ENCODE measurements at regions not wholly inside any gene's neighbourhood (a gene's known extent, or its start where the extent isn't known, plus 50 kb on each side); places are given as distances from the start of the nearest gene placed in this dataset.
"Not testable (repeated sequence)": the region's sequence is repeated elsewhere in the genome, so short reads cannot be mapped to it uniquely, and the experiment has no call there.

DNA sequence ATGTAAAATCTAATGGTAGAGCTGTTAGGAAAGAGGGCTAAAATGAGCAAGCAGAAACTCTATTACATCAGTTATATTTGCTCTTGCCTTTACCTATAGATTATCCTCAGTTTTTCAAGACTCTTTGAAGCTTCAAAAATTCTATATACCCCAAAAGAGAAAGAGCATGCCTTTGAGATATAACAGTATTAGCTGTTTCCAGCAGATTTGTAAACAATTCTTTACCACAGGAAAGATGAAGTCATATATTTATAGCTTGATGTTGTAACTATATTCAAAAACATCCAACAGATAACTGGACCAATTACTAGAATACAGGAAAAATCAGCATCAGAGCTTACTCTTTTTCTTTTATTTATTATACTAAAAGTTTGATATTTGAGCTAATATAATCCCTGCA, 416.2 kb upstream of the TPK1 start:
- no peak for DNase-seq

DNA sequence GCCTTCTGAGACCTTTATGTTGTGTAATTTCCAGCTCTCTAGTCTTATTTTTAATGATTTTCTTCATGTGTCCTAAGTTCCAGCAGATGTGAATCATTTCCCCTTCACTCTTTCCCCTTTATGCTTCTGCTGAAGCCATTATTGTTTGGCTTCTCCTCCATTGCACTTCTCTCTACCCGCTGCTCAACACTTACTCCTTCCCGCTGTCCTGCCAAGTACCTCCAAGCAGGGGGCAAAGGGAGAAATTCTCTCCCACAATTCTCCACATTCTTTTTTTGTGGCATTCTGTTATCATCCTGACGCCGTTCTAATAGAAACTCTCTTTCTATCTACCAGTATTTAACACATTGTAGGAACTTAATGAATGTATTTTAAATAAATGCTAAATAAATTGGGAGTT, 388.9 kb upstream of the TPK1 start:
- no peak for DNase-seq

DNA sequence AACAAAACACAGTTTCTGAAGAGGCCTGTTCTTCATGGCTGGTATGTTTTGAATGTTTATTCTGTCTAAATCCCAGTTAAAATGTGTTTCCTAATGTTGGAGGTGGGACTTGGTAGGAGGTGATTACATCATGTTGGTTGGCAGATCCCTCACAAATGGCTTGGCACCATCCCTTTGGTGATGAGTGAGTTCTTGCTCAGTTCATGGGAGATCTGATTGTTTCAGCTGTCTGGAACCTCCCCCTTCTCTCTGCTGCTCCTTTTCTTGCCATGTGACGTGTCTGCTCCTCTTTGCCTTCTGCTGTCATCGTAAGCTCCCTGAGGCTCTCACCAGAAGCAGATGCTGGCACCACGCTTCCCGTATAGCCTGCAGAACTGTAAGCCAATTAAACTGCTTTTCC, 383.6 kb upstream of the TPK1 start:
- DNase-seq = no peak

DNA sequence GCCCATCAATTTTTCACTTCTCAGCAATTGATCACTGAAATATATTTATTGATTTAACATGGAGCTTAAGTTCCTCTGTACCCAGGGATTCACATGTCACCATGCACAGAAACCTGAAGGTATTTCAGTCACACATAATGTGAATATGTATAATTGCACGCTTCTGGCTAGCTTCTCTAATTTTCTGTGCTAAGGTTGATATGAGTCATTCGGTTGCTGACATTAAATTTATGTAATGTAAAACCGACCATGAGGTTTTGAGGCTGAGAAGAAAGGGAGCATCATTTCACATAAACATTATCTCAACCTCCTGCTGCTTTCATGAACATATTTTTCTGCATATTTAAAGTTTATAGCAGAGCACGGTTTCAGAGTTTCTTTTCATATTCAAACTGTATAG, 381.0 kb upstream of the TPK1 start:
- no peak for DNase-seq

DNA sequence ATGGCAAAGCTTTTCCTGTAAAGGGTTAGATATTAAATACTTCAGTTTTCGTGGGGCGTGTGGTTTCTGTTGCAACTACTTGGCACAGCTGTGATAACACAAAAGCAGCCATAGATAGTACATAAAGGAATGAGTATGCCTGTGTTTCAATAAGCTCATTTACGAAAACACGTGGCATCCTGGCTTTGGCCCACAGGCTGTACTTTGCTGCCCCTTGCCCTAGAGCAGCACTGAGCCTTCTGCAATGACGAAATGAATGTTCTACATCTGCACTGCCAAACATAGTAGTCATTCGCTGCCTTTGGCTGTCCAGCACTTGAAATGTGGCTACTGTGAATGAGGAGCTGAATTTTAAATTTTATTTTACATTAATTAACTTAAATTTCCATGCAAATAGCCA, 376.2 kb upstream of the TPK1 start:
- DNase-seq = no peak

DNA sequence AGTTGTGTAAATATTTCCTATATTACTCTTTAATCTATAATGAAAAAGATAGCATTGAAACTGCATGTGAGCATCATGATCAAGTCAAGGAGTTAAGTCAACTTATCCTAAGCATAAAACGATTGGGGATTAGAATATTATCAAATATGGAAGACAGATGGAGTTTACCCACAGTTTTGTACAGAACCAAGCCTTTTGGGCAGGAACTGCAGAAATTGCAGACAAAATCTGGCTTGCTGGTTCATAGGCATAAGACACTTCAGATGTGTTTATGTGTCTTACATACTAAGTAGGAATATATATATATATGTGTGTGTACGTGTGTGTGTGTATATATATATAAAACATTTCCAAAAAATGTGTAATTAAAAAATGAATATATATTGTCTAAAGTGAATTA, 375.4 kb upstream of the TPK1 start:
- no peak for DNase-seq

DNA sequence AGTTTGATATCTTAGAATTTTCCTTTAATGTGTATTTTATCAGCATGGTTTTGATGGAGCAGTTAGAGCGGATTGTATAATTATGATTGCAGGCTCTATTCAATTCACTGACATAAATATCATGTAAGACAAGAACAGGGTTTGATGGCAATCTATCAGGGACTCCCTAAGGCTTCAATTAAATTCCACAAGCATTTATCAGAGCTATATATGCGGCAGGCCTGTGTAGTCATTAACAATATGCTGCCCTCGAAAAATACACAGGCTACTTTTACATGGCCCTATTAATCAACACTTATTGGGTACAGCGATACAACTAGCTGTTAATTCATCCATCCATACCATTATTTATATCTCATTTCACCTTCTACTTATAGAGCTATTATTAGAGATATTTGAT, 358.1 kb upstream of the TPK1 start:
- no peak for DNase-seq

DNA sequence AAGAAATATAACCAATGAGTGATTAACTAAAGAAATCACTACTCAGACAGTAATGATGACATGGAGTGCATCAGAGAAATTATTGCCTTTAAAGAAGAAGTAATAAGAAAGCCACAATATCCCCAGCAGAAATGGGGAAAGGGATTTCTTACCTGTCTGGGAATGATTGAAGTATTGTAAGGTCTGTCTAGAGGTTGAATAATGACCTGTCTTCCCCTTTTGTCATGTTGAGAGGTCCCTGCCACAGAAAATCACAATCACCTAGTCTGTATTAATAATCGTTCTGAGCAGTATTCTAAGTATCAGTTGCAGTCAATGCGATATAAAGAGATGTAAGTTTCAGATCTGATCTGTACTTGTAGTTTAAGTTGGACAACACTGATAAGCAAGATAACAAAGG, 349.1 kb upstream of the TPK1 start:
- DNase-seq = no peak

DNA sequence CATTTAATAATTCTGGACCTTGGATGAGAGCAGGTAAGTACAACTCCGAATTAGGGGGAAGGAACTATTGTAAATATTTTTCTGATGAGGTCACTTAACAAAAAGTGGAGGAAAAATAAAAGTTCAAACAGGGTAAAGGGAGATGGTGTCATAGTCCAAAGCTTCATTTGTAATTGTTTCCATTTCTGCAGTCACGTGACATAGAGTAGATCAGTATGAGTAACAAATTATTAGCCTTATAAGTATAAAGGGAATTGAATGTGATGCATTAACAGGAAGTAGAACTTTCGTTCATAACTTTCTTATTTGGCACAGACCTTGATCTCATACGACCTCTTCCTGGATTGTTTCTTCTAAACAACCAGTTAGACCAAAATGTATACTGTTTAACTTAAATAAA, 347.2 kb upstream of the TPK1 start:
- DNase-seq = no peak

DNA sequence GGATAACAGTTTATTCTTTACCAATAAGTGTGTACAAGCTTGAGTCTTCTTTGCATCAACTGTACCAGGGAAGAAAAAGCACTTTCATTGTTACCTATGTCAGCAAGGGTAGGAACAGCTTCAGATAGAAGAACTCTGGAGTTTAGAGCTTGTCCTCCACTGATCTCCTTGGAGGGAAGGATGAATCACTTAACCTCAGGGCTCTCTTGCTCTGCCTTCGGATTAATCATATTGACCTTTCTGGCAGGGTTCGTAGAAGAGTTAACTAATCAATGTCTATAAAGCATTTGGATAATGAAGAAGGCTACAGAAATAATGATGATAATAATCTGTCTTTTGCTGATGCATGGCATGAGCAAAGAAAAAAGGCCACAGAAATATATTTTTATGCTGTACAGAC, 339.5 kb upstream of the TPK1 start:
- no peak for DNase-seq

DNA sequence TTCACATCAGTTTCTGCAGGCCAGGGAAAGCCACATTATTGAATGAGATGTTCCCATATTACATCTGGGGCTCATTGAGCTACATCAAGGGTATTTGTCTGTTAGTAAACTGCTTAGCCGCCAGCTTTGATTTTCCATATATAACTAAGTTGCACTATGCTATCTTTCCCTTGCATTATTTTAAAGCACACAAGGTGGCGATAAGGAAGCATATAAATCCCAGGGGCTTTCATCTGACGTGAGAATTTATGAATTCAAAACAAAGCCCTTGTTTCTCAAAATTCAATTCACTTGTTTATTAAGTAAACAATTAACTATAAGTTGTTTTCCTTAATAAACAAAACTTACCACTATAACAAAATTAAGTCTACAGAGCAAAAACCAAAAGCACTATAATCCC, 334.1 kb upstream of the TPK1 start:
- peak; percentile 56 for DNase-seq

DNA sequence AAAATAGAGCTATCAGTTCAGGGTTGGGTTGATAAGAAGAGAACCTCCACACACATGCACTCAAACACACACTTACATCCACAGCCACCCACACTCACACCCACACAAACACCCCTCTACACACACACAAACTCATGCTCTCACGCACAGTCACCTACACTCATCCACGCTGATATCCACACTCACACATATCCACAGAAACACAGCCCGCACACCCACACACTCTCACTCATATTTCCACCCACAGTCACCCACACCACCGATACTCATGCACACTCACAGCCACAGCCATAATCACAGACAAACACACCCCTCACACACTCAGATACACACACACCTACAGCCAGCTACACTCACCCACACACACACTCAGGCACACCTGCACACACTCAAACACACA, 333.0 kb upstream of the TPK1 start:
- DNase-seq = no peak

DNA sequence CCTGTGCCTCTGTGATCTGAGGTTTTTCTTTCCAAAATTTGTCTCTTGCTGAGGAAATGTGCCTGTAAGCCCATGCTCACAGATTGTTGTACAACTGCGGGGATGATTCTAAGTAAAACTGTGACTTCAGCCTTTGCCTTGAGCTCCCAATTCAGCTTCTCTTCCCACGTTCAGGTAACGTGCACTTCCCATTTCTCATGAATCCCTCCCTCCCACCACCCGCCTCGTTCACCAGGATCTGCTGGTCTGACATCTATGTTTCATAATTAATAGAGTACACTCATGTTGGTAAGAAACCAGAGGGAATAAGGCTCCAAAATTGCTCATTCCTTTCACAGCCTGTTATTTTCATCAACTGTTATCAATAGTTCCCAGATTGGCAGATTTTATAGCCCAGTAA, 332.6 kb upstream of the TPK1 start:
- DNase-seq = no peak

DNA sequence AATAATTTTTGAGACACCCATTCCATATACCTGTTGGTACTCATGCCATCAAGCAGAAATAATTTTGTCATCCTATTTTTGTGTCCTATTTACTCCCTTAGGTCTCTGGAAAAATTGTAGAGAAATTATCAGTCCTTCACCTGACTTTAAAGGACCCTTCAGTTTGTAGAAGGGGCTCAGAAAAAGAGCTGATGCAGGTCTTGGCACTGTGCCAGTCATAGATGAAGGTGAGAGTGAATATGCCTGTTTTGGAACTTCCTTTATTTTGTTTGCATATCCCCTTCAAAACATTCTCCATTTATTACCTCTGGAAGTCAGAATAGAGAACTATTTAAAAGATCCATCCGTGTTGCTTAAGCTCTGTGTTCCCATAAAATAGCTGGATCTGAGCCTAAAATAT, 321.0 kb upstream of the TPK1 start:
- DNase-seq = peak; percentile 32

DNA sequence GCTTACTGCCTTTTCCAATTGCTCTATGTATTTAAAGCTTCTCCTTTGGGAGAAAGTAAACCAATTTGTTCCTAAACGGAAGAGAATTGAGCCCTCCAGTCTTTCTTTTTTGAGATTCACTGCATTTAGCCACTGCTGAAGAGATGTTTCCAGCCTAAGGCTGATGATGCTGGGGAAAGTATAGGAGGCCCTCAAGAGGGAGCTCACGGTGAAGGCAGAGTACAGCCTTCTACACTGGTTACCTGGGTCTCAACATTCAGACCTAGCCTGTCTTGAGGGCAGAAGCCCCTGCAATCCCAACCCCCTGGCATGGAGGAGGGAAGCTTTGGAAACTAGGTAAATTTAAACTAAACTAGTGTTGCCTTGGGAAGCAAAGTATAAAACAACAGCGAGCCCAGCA, 316.7 kb upstream of the TPK1 start:
- no peak for DNase-seq

DNA sequence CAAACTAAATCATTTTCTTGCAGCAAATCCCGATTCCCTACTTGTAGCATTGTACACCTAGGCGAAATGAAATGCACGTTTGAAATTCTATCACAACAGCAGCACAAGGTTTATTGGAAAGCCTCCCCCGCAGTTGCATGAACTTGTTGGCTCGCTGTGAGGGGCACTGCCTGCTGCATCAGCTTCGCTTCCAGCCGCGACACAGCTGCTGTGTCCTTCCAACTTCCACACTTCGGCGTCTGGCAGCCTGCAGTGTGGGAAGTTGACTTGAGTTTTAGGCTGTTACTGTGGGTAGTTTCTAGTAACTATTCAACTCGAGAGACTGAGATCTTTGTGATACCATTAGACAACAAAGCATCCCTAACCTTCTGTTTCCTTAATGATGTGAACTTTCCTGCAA, 315.8 kb upstream of the TPK1 start:
- no peak for DNase-seq

DNA sequence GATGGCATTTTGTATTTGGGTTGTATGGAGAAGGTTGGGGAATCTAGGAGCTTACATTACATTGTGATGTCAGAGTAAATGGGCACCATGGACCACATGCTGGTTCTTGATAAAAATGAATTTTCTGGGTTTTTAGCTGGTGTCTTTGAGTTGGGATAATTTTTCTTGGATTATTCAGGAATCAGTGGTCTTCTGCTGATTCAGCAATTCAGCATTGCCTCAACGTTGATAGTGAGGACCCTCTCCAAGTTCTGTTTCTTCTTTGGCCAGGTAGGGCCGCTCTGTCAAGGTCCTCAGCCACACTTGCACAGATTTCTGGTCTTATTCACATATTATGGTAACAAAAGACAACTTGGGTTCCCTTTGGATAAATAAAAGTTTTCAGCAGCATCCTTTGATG, 312.0 kb upstream of the TPK1 start:
- DNase-seq = no peak

DNA sequence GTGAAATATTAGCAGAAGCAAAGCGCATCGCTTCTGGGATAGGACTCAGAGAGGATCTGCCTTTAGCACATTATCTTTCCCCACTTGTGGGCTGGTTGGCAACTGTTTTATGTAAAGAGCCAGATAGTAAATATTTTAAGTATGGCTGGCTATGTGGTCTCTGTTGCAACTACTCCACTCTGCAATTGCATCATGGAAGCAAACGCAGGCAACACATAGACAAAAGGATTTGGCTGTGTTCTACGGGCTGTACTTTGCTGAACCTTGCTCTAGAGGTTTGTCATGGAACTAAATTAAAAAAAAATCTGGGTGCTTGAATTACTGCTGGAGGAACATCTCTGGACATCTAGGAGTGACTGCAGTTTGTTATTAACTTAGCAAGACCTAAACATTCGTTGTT, 307.8 kb upstream of the TPK1 start:
- DNase-seq = no peak

DNA sequence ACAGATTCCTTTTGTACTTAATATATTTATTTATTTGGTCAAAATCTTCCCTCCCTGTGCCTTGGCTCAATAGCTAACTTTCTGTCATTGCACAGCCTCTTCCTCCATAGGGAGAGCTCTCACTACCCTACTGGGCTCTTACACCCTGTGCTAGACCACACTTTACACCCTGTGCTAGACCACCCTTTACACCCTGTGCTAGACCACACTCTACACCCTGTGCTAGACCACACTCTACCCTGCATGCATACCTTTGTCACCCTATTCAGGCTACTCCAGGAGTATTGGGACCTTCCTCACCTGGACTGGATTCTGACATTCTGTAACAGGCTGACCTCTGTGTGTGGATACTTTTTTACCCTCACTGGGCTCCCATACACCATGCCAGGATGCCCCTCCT, 298.5 kb upstream of the TPK1 start:
- DNase-seq = no peak

DNA sequence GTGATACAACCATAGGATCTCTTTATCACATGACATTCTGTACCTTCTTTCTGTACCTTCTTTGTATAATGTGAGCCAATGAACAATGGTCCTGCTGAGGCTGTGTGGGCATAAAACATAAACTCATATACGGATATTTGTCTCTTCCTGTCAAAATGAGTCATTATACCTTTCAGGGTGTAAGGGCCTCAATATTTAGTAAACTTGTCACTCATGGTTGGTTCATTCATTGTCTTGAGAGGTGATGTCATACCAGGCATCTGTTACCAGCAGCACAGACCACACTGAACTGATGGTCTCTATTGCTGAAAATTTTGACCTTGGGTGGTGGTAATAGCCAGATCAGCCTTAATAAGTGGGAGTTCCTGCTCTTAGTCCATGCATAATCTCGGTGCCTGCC, 287.6 kb upstream of the TPK1 start:
- no peak for DNase-seq

DNA sequence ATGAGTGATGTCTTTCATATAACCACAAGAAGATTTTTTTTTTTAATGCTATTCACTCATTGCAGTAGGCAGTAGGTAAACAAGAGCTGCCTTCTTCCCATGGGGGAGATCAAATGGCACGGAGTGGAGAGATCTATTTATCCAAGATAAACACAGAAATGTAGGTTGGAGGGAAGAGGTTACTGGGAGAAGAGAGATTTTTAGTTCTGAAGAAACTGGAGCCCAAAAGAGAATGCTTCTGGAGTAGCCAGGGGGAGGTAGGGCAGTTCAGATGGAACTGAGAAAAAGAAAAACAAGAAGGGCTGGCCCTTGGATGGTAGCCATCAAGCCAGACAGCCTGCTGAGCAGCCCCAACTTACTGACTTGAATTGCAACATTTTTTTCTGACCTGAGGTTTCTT, 270.1 kb upstream of the TPK1 start:
- peak; percentile 98 for DNase-seq

DNA sequence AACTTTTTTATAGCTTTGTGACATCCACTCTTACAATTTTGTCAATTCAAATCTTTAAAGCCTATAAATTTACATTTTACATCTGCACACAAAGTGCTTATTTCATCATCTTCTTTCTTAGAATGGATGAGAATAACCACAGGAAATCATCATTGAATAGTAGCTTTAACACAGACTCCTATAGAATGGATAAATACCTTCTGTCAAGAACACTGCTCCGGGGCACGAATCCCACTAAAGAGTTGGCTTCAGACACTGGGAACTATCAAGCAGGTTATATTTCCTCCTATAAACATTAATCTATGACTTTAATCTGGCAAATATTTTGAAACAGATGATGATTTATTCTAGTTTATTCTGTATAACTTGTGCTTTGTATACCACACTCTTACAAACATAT, 269.7 kb upstream of the TPK1 start:
- DNase-seq = peak; percentile 94

DNA sequence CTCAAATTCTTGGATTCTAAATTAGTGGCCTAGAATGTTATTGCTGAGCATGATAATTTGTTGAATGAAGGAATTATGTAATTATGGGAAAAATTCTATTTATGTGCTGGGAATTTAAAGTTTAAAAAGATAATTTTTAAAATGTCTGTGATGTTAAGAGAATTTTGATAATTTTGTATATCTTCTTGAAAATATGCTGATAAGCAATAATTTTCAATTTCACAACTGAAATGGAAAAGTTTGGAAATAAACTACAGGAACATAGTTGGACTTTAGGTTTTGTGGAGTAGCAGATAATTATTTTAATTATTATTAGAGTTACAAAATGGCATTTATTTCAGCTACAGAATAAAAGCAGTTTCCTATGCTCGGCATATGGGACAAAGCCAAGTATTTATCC, 268.5 kb upstream of the TPK1 start:
- no peak for DNase-seq

DNA sequence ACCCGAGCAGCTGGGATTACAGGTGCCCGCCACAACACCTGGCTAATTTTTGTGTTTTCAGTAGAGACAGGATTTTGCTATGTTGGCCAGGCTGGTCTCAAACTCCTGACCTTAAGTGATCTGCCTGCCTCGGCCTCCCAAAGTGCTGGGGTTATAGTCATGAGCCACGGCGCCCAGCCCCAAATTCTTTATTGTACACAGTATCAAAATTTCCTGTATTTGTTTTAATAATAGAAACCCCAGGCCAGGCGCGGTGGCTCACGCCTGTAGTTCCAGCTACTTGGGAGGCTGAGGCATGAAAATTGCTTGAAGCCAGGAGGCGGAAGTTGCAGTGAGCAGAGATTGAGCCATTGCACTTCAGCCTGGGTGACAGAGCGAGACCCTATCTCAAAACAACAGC, 266.3 kb upstream of the TPK1 start:
- DNase-seq = not testable (repeated sequence)

DNA sequence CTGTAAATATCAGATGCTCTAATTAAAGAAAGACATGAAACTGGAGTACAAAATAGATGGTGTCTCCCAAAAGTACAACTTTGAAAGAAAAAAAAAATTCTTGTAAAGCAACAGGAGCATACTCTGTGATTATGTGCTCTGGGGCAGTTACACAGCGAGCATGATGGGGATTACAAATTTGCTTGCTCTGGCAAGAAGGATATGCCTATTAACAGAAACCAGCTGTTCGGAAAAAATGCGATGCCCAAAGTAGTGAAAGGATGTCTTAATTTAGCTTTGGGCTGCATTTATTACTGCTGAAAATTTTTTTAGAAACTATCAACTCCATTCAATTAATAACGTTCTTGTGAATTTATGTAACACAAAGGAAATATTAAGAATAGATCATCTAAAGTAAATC, 256.9 kb upstream of the TPK1 start:
- DNase-seq = peak; percentile 13

DNA sequence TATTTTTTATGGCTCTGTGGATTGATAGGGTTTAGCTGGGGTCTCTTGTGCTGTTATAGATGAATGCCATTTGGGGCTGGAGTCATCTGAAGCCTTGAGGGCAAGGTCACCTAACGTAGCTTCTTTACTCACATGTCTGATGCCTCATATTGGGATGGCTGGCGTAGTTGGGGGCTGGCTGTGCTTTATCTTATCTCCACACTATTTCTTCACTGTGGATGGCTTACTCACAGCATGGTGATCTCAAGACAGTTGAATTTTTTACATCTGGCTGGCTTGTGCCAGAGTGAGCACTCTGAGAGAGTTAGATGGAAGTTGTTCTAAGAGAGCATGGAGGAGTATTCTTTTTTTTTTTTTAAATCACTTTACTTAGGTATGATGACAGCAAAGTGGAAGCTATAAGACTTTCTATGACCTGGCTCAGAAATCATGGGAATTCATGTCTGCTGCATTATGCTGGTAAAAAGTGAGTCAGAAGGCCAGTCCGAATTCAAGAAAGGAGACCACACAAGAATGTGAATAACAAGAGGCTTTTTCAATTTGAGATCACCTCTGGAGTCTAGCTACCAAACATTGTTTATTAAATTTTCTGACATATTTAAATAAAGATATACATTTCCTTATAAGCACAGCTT, 252.4 kb upstream of the TPK1 start:
- DNase-seq = no peak
